Body of pancreas (tissue), 4 donors: ENCODE measurements at regions not wholly inside any gene's neighbourhood (a gene's known extent, or its start where the extent isn't known, plus 50 kb on each side); places are given as distances from the start of the nearest gene placed in this dataset.
"Not testable (repeated sequence)": the region's sequence is repeated elsewhere in the genome, so short reads cannot be mapped to it uniquely, and the experiment has no call there.

Experiments used
- ATAC-seq: fragments of 150-250 bp; one replicate; pipeline ENCODE4 v1.9.1; 2016
- DNase-seq, 4 donors: peaks; one replicate each; pipeline ENCODE4 v3.0.0-alpha.2; 2019
- H3K27ac ChIP-seq, 4 donors: fragments of 200-600 bp; sonication (generic); 1 replicate in 3 of 4; 2 replicates in 1 of 4; pipeline versions ENCODE4 v1.5.1 to v1.6.1; 2016 to 2019; ENCODE audit warnings: mild to moderate bottlenecking in 1 of 4, mixed read lengths in 1 of 4, moderate library complexity in 1 of 4
- H3K27me3 ChIP-seq, 2 donors: fragments of 200-600 bp; sonication (generic); one replicate each; pipeline ENCODE4 v1.6.0; 2016; ENCODE audit warnings: mild to moderate bottlenecking in 1 of 2
- H3K36me3 ChIP-seq, 2 donors: fragments of 200-600 bp; sonication (generic); replicated peaks in 1 of 2; 2 replicates each; pipeline ENCODE4 v1.5.1; 2016; ENCODE audit warnings: low read depth in 2 of 2; ENCODE audit not compliant: insufficient read depth in 1 of 2
- H3K4me1 ChIP-seq: fragments of 200-600 bp; sonication (generic); one replicate; pipeline ENCODE4 v1.6.0; 2016
- H3K4me3 ChIP-seq, 2 donors: fragments of 200-600 bp; sonication (generic); 1 replicate in 1 of 2; 2 replicates in 1 of 2; pipeline ENCODE4 v1.5.1; 2016 to 2019
- H3K9me3 ChIP-seq, 3 donors: fragments of 200-600 bp; sonication (generic); 1 replicate in 2 of 3; 2 replicates in 1 of 3; pipeline ENCODE4 v1.5.1; 2016
- POLR2A ChIP-seq, 3 donors: fragments of 450-650 bp; IDR thresholded peaks; one replicate each; pipeline ENCODE4 v1.6.1; 2016; ENCODE audit warnings: antibody characterized with exemption in 3 of 3, mild to moderate bottlenecking in 2 of 3
- whole genome bisulfite sequencing, 2 donors: methylation state at CpG; one replicate each; pipeline ENCODE4 v1.1.5; 2017; 5-methylcytosine and 5-hydroxymethylcytosine counted together
- intact Hi-C: fragments of 100-400 bp; cut with DNase I; formaldehyde crosslinking; loops from one replicate; pipeline ENCODE4 v1.15.1; 2023
- TF ChIP-seq, protein P1 (sequence below), 7 experiments: fragments of 450-650 bp in 4 of 7; fragments of 200-600 bp in 3 of 7; sonication (generic) in 3 of 7; IDR thresholded peaks; one replicate each; pipeline ENCODE4 v1.5.1; 2016 to 2019; ENCODE audit warnings: antibody characterized with exemption in 7 of 7

- Histone ChIP-seq H3K4me1 (peaks cover 6% of the 10 kb centered on the region), H3K4me3 (no peak overlapping the region), H3K36me3 (no peaks in the 10 kb centered on the region), H3K27me3 (no peaks in the 10 kb centered on the region), H3K27ac (no peak overlapping the region), H3K9me3 (no peaks in the 10 kb centered on the region)
- TF ChIP-seq, protein P1, sequence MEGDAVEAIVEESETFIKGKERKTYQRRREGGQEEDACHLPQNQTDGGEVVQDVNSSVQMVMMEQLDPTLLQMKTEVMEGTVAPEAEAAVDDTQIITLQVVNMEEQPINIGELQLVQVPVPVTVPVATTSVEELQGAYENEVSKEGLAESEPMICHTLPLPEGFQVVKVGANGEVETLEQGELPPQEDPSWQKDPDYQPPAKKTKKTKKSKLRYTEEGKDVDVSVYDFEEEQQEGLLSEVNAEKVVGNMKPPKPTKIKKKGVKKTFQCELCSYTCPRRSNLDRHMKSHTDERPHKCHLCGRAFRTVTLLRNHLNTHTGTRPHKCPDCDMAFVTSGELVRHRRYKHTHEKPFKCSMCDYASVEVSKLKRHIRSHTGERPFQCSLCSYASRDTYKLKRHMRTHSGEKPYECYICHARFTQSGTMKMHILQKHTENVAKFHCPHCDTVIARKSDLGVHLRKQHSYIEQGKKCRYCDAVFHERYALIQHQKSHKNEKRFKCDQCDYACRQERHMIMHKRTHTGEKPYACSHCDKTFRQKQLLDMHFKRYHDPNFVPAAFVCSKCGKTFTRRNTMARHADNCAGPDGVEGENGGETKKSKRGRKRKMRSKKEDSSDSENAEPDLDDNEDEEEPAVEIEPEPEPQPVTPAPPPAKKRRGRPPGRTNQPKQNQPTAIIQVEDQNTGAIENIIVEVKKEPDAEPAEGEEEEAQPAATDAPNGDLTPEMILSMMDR (IDR thresholded peaks at IDR 0.05), result no peak
- no peak for TF ChIP-seq POLR2A (IDR thresholded peaks at IDR 0.05)
- WGBS, 2 donors, result 74 to 77% methylated on average over 11 of the region's 11 CpGs
- no peak for ATAC-seq
- no peak for DNase-seq
- intact Hi-C loops, result no loop called here
Measured at GRCh38 chr2:8611700-8612099, 70.2 kb upstream of the ID2 start.

GRCh38 chr2:8612734-8613179 is 69.1 kb upstream of the ID2 start:
- H3K9me3 ChIP-seq, result no peaks in the 10 kb centered on the region
- H3K27me3 ChIP-seq, result no peaks in the 10 kb centered on the region
- no peaks in the 10 kb centered on the region for H3K36me3 ChIP-seq
- 89 to 94% methylated on average over 2 to 7 of the region's 7 CpGs for WGBS, 2 donors
- H3K4me3 ChIP-seq, result no peak overlapping the region
- no peak overlapping the region for H3K27ac ChIP-seq
- intact Hi-C loops, result no loop called here
- TF ChIP-seq POLR2A (IDR thresholded peaks at IDR 0.05), result no peak
- TF ChIP-seq, protein P1 (IDR thresholded peaks at IDR 0.05), result no peak
- peaks cover 4% of the 10 kb centered on the region for H3K4me1 ChIP-seq
- DNase-seq (no peak), ATAC-seq (no peak)

DNA sequence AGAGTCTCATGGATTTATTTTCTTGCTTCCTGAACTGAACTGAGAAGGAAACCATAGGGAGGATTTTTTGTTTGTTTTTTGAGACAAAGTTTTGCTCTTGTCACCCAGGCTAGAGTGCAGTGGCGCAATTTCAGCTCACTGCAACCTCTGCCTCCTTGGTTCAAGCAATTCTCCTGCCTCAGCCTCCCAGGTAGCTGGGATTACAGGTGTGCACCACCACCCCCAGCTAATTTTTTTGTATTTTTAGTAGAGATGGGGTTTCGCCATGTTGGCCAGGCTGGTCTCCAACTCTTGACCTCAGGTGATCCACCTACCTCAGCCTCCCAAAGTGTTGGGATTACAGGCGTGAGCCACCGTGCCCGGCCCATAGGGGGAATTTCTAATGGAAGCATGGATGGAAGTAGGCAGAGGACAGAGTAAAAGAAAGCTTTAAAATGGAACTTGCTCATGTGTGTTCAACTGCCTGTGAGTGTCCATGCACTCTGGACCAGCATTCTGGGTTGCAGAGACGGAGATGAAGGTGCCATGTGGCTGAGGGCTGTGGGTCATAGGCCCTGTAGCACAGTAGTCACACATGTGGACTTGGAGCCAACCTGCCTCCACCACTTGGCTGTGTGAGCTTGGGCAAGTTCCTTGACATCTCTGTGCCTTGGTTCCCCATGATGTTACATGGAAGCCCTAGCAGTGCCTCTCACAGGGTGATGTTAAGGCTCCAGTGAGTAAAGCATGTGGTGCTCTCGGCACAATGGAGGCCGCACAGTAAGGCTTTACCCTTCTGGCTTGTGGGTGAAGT is 68.5 kb upstream of the ID2 start:
- H3K4me1 ChIP-seq, H3K4me3 ChIP-seq, DNase-seq, H3K9me3 ChIP-seq, H3K36me3 ChIP-seq, H3K27me3 ChIP-seq, intact Hi-C loops, H3K27ac ChIP-seq, ATAC-seq: not testable (repeated sequence)
- 92 to 96% methylated on average over 8 of the region's 8 CpGs for WGBS, 2 donors

GRCh38 chr2:8614646-8615045 is 67.2 kb upstream of the ID2 start:
- WGBS, 2 donors, result 70 to 77% methylated on average over 4 of the region's 4 CpGs
- Histone ChIP-seq H3K9me3 (no peaks in the 10 kb centered on the region), H3K4me3 (no peak overlapping the region), H3K4me1 (no peaks in the 10 kb centered on the region), H3K27ac (no peak overlapping the region), H3K27me3 (no peaks in the 10 kb centered on the region), H3K36me3 (no peaks in the 10 kb centered on the region)
- no peak for DNase-seq
- ATAC-seq, result no peak
- TF ChIP-seq, protein P1 (IDR thresholded peaks at IDR 0.05), result no peak
- TF ChIP-seq POLR2A (IDR thresholded peaks at IDR 0.05), result no peak
- intact Hi-C loops, result no loop called here

- TF ChIP-seq, protein P1 (IDR thresholded peaks at IDR 0.05), result no peak
- no peak for TF ChIP-seq POLR2A (IDR thresholded peaks at IDR 0.05)
Measured at GRCh38 chr2:8615252-8615575, 66.6 kb upstream of the ID2 start.

More at GRCh38 chr2:8615252-8615575, 66.6 kb upstream of the ID2 start:
- 92 to 93% methylated on average over 6 of the region's 6 CpGs for WGBS, 2 donors
- no peaks in the 10 kb centered on the region for H3K9me3 ChIP-seq
- no peak for ATAC-seq
- no peak overlapping the region for H3K27ac ChIP-seq
- DNase-seq, result no peak
- H3K4me1 ChIP-seq, result no peaks in the 10 kb centered on the region
- H3K36me3 ChIP-seq, result no peaks in the 10 kb centered on the region
- intact Hi-C loops, result no loop called here
- no peak overlapping the region for H3K4me3 ChIP-seq
- H3K27me3 ChIP-seq, result no peaks in the 10 kb centered on the region
